ENCODE measurements at regions not wholly inside any gene's neighbourhood (a gene's known extent, or its start where the extent isn't known, plus 50 kb on each side); places are given as distances from the start of the nearest gene placed in this dataset.

DNA sequence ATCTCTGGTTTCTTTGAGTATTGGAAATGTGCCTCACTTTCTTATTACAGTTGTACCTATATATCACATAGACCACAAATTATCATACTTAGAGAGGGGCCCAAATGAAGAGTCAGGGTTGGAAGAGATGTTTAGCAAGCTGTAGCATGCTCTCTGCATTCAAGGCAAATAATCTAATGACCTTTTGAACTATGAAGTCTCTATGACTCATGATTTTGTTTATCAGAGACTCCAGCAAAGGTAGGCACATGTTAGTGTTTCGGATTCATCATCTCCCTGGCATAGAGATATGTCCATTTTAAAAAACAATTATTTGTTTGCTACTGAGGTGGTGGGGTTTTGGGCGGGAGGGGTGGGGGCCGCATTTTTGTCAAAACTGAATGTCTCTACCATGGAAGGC is 2000.1 kb downstream of the EFNA5 start:
- no peak overlapping the region for H3K27ac ChIP-seq
- TF ChIP-seq, protein P1, sequence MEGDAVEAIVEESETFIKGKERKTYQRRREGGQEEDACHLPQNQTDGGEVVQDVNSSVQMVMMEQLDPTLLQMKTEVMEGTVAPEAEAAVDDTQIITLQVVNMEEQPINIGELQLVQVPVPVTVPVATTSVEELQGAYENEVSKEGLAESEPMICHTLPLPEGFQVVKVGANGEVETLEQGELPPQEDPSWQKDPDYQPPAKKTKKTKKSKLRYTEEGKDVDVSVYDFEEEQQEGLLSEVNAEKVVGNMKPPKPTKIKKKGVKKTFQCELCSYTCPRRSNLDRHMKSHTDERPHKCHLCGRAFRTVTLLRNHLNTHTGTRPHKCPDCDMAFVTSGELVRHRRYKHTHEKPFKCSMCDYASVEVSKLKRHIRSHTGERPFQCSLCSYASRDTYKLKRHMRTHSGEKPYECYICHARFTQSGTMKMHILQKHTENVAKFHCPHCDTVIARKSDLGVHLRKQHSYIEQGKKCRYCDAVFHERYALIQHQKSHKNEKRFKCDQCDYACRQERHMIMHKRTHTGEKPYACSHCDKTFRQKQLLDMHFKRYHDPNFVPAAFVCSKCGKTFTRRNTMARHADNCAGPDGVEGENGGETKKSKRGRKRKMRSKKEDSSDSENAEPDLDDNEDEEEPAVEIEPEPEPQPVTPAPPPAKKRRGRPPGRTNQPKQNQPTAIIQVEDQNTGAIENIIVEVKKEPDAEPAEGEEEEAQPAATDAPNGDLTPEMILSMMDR (IDR thresholded peaks at IDR 0.05 in 4 of 5, conservative IDR thresholded peaks at IDR 0.05 in 1 of 5) = no peak
- no peak for TF ChIP-seq POLR2A (IDR thresholded peaks at IDR 0.05)
- no peak for DNase-seq
- no peaks in the 10 kb centered on the region for H3K27me3 ChIP-seq
- H3K4me1 ChIP-seq = no peaks in the 10 kb centered on the region
- ATAC-seq = no peak
- H3K36me3 ChIP-seq = no peaks in the 10 kb centered on the region
- no peak overlapping the region for H3K4me3 ChIP-seq
- intact Hi-C loops (cut with DNase I; ENCODE audit: low total_unique reads) = no loop called here
- in situ Hi-C loops (cut with MboI; ENCODE audit: low sequenced_read_pairs in 4 of 4) = no loop called here
- H3K9me3 ChIP-seq = no peaks in the 10 kb centered on the region

GRCh38 chr5:105663671-105664070 is 2007.1 kb downstream of the EFNA5 start:
- ATAC-seq (no peak), DNase-seq (no peak)
- in situ Hi-C loops (cut with MboI; ENCODE audit: low sequenced_read_pairs in 4 of 4) = no loop called here
- Histone ChIP-seq H3K4me3 (no peak overlapping the region), H3K4me1 (no peaks in the 10 kb centered on the region), H3K27ac (no peak overlapping the region), H3K27me3 (no peaks in the 10 kb centered on the region), H3K9me3 (no peaks in the 10 kb centered on the region), H3K36me3 (no peaks in the 10 kb centered on the region)
- intact Hi-C loops (cut with DNase I; ENCODE audit: low total_unique reads) = no loop called here
- TF ChIP-seq POLR2A (IDR thresholded peaks at IDR 0.05) = no peak
- TF ChIP-seq, protein P1 (IDR thresholded peaks at IDR 0.05 in 4 of 5, conservative IDR thresholded peaks at IDR 0.05 in 1 of 5) = no peak

GRCh38 chr5:105659396-105659795 is 2011.3 kb downstream of the EFNA5 start:
- H3K9me3 ChIP-seq = no peaks in the 10 kb centered on the region
- H3K27ac ChIP-seq = no peak overlapping the region
- H3K4me1 ChIP-seq = no peaks in the 10 kb centered on the region
- no peak overlapping the region for H3K4me3 ChIP-seq
- TF ChIP-seq POLR2A (IDR thresholded peaks at IDR 0.05) = no peak
- ATAC-seq (no peak), DNase-seq (no peak)
- no peaks in the 10 kb centered on the region for H3K27me3 ChIP-seq
- intact Hi-C loops (cut with DNase I; ENCODE audit: low total_unique reads) = no loop called here
- in situ Hi-C loops (cut with MboI; ENCODE audit: low sequenced_read_pairs in 4 of 4) = no loop called here
- H3K36me3 ChIP-seq = no peaks in the 10 kb centered on the region

DNA sequence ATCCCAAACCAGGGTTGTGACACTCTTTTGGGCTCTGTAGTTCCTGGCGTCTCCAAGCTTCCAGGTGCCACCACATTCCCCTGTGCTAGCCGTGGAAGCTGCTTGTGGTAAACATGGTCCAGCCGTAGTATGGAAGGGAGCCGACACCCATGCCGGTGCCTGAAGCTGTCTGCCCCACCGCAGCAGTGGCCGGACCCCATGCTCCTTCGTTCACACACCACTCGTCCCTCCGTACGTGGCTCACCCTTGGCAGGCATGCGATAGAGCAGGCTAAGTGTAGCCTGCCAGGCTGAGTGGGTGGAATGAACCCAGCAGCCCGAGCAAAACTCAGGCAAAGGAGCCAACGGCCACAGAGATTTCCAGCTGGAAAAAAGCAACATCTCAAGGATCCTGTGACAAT is 2030.4 kb downstream of the EFNA5 start:
- Histone ChIP-seq H3K27ac (no peak overlapping the region), H3K4me1 (no peaks in the 10 kb centered on the region), H3K4me3 (no peak overlapping the region), H3K9me3 (no peaks in the 10 kb centered on the region), H3K27me3 (no peaks in the 10 kb centered on the region), H3K36me3 (no peaks in the 10 kb centered on the region)
- intact Hi-C loops (cut with DNase I; ENCODE audit: low total_unique reads) (no loop called here), in situ Hi-C loops (cut with MboI; ENCODE audit: low sequenced_read_pairs in 4 of 4) (no loop called here)
- ATAC-seq (no peak), DNase-seq (no peak)
- TF ChIP-seq, protein P1 (IDR thresholded peaks at IDR 0.05 in 4 of 5, conservative IDR thresholded peaks at IDR 0.05 in 1 of 5) = no peak

DNA sequence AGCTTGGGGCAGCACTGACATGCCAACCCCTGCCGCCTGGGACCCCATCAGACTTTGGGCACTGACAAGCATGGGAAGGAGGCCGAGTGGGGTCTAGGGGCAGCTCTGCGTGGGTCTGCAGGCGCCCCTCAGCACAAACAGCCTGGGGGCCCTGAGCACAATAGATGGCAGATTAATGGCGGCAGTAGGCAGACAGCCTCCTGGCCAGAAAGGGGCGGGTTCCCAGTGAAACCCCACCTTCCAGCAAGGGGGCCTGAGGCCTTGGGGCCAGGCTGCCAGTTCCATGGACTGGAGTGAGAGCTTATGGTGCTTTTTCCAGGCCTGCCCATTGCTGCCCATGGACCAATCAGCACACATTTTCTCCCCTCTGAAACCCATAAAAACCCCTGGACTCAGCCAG is 2031.2 kb downstream of the EFNA5 start:
- no peak for DNase-seq
- intact Hi-C loops (cut with DNase I; ENCODE audit: low total_unique reads) = no loop called here

More for the DNA sequence above, 2031.2 kb downstream of the EFNA5 start:
- Histone ChIP-seq H3K4me3 (no peak overlapping the region), H3K9me3 (no peaks in the 10 kb centered on the region), H3K27me3 (no peaks in the 10 kb centered on the region), H3K4me1 (no peaks in the 10 kb centered on the region), H3K36me3 (no peaks in the 10 kb centered on the region), H3K27ac (no peak overlapping the region)
- ATAC-seq = no peak
- in situ Hi-C loops (cut with MboI; ENCODE audit: low sequenced_read_pairs in 4 of 4) = no loop called here
- TF ChIP-seq, protein P1 (IDR thresholded peaks at IDR 0.05 in 4 of 5, conservative IDR thresholded peaks at IDR 0.05 in 1 of 5) = no peak
- TF ChIP-seq POLR2A (IDR thresholded peaks at IDR 0.05) = no peak
